Esophagus squamous epithelium (tissue), 5 donors: ENCODE measurements at regions not wholly inside any gene's neighbourhood (a gene's known extent, or its start where the extent isn't known, plus 50 kb on each side); places are given as distances from the start of the nearest gene placed in this dataset.

Experiments used
- DNase-seq: peaks from one replicate; lab custom pipeline; 2025; lab: John Stamatoyannopoulos, UW
- H3K27ac ChIP-seq, 4 donors: fragments of 200-600 bp; sonication (generic); one replicate each; pipeline ENCODE4 v1.5.1; 2016 to 2019; ENCODE audit warnings: mild to moderate bottlenecking in 1 of 4
- H3K27me3 ChIP-seq, 4 donors: fragments of 200-600 bp; sonication (generic); 1 replicate in 3 of 4; 2 replicates in 1 of 4; pipeline versions ENCODE4 v1.5.1 to v1.6.0; 2017 to 2021; ENCODE audit warnings: antibody characterized with exemption in 1 of 4
- H3K36me3 ChIP-seq, 3 donors: fragments of 200-600 bp; sonication (generic); one replicate each; pipeline ENCODE4 v1.5.1; 2016 to 2019
- H3K4me1 ChIP-seq, 3 donors: fragments of 200-600 bp; sonication (generic); one replicate each; pipeline ENCODE4 v1.5.1; 2017 to 2019
- H3K4me3 ChIP-seq, 4 donors: fragments of 200-600 bp; sonication (generic); 1 replicate in 3 of 4; 2 replicates in 1 of 4; pipeline ENCODE4 v1.5.1; 2016 to 2019; ENCODE audit warnings: mild to moderate bottlenecking in 2 of 4, moderate library complexity in 1 of 4
- H3K9me3 ChIP-seq, 3 donors: fragments of 200-600 bp; sonication (generic); one replicate each; pipeline ENCODE4 v1.5.1; 2016 to 2019
- CTCF ChIP-seq, 6 experiments: fragments of 450-650 bp in 4 of 6; fragments of 200-600 bp in 2 of 6; sonication (generic) in 2 of 6; IDR thresholded peaks; one replicate each; pipeline ENCODE4 v1.5.1; 2016 to 2019; ENCODE audit warnings: antibody characterized with exemption in 6 of 6, mild to moderate bottlenecking in 4 of 6, moderate library complexity in 4 of 6
- POLR2A ChIP-seq, 4 donors: fragments of 450-650 bp; IDR thresholded peaks; one replicate each; pipeline ENCODE4 v1.6.1; 2017; ENCODE audit warnings: antibody characterized with exemption in 4 of 4, mild to moderate bottlenecking in 4 of 4, moderate library complexity in 3 of 4
- WGBS, 2 donors: methylation state at CpG; one replicate each; pipeline ENCODE4 v1.1.5; 2018; 5-methylcytosine and 5-hydroxymethylcytosine counted together
- intact Hi-C: fragments of 100-400 bp; cut with DNase I; formaldehyde crosslinking; loops from one replicate; pipeline ENCODE4 v1.15.0; 2022
- donor health status: DM: yes; HTN: yes; CAD: no.

DNA sequence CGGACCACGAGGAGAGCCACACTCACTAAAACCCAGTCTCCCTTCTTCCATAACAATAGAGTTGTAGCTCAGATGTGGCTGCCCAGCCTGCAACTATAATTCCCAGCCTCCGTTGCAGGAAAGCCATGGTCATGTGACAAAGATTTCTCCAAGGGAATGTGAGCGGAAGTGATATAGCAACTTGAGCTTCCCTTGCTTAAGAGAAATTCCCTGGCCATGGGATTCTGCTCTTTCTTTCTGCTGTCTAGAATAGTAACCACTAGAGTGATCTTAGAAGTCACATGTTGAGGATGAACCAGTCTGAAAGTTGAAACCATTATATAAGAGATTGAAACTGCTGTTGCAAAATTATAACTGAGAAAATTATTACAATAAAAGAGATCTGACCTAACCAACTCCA is 86.4 kb upstream of the MED14 start:
- 87 to 88% methylated on average over 4 of the region's 4 CpGs for WGBS, 2 donors
- TF ChIP-seq POLR2A (IDR thresholded peaks at IDR 0.05) (no peak), CTCF (IDR thresholded peaks at IDR 0.05) (no peak)
- Histone ChIP-seq H3K27me3 (peaks cover 0 to 3% (median 0%) of the 10 kb centered on the region in 4 donors), H3K27ac (no peak overlapping the region), H3K4me1 (no peaks in the 10 kb centered on the region), H3K36me3 (no peaks in the 10 kb centered on the region), H3K9me3 (peaks cover 0 to 13% (median 0%) of the 10 kb centered on the region in 3 donors), H3K4me3 (no peak overlapping the region)
- no peak for DNase-seq
- intact Hi-C loops = no loop called here

- Histone ChIP-seq H3K27me3 (peaks cover 0 to 3% (median 0%) of the 10 kb centered on the region in 4 donors), H3K36me3 (no peaks in the 10 kb centered on the region)
- intact Hi-C loops = no loop called here
Measured at GRCh38 chrX:40827331-40827730, 92.0 kb upstream of the MED14 start.

GRCh38 chrX:40831750-40832149 is 96.4 kb upstream of the MED14 start:
- Histone ChIP-seq H3K27me3 (no peaks in the 10 kb centered on the region), H3K36me3 (no peaks in the 10 kb centered on the region), H3K27ac (no peak overlapping the region), H3K9me3 (no peaks in the 10 kb centered on the region), H3K4me3 (no peak overlapping the region), H3K4me1 (no peaks in the 10 kb centered on the region)
- DNase-seq = no peak
- no peak for TF ChIP-seq POLR2A (IDR thresholded peaks at IDR 0.05)
- no peak for TF ChIP-seq CTCF (IDR thresholded peaks at IDR 0.05)
- 94 to 100% methylated on average over 1 to 10 of the region's 12 CpGs for WGBS, 2 donors
- intact Hi-C loops = no loop called here

More at GRCh38 chrX:40827331-40827730, 92.0 kb upstream of the MED14 start:
- 80 to 88% methylated on average over 3 to 4 of the region's 4 CpGs for WGBS, 2 donors
- Histone ChIP-seq H3K27ac (no peak overlapping the region), H3K4me3 (no peak overlapping the region), H3K4me1 (no peaks in the 10 kb centered on the region), H3K9me3 (peaks cover 0 to 13% (median 0%) of the 10 kb centered on the region in 3 donors)
- no peak for TF ChIP-seq POLR2A (IDR thresholded peaks at IDR 0.05)
- TF ChIP-seq CTCF (IDR thresholded peaks at IDR 0.05) = no peak
- DNase-seq = no peak

DNA sequence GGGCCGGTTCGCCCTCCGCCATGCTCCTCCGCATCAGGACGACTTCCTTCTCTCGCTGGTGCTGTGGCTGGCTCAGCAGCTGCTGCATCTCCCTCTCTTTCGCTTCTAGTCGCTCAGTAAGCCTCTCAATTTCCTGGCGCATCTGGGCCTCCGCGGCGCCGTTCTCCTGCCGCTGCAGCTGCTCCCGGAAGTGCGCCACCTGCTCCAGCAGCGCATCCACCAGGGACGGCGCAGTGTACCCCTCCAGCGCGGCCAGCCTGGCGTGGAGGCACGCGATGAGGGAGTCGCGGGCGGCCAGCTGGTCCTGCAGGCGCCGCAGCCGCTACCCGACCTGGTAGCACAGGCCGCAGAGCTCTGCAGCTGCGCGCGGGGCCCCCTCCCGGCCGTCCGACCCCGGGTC is 97.4 kb upstream of the MED14 start:
- TF ChIP-seq POLR2A (IDR thresholded peaks at IDR 0.05) = no peak
- no peak for TF ChIP-seq CTCF (IDR thresholded peaks at IDR 0.05)
- Histone ChIP-seq H3K4me1 (no peaks in the 10 kb centered on the region), H3K27ac (no peak overlapping the region), H3K4me3 (no peak overlapping the region), H3K9me3 (no peaks in the 10 kb centered on the region), H3K36me3 (no peaks in the 10 kb centered on the region), H3K27me3 (no peaks in the 10 kb centered on the region)
- 94% methylated on average over 9 of the region's 39 CpGs for WGBS, 2 donors
- DNase-seq = no peak
- intact Hi-C loops = no loop called here

DNA sequence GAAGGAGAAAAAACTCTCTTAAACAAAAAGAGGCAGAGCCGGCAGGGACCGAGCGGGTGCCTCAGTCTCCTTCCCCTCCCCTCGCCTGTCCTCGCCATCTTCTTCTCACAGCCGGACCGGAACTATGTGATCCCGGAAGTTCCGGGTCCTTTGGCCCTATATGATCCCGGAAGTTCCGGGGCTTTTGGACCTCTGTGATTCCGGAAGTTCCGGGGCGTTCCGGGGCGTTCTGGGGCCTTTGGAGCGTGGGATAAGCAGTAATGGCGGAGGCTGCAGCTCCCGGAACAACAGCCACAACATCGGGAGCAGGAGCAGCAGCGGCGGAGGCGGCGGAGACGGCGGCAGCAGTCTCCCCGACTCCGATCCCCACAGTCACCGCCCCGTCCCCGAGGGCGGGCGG is 98.9 kb upstream of the MED14 start:
- Histone ChIP-seq H3K4me1 (no peaks in the 10 kb centered on the region), H3K4me3 (no peak overlapping the region), H3K27me3 (no peaks in the 10 kb centered on the region), H3K27ac (no peak overlapping the region), H3K9me3 (no peaks in the 10 kb centered on the region), H3K36me3 (no peaks in the 10 kb centered on the region)
- TF ChIP-seq CTCF (IDR thresholded peaks at IDR 0.05) (no peak), POLR2A (IDR thresholded peaks at IDR 0.05) (no peak)
- intact Hi-C loops = no loop called here
- no peak for DNase-seq
- WGBS, 2 donors = 92 to 94% methylated on average over 10 to 14 of the region's 33 CpGs
